PC-9 (cell line): ENCODE measurements at regions not wholly inside any gene's neighbourhood (a gene's known extent, or its start where the extent isn't known, plus 50 kb on each side); places are given as distances from the start of the nearest gene placed in this dataset.

ENCODE experiments used
- CTCF ChIP-seq: fragments of 200-600 bp; sonication (generic); conservative IDR thresholded peaks from 2 replicates; pipeline ENCODE4 v1.6.1; 2017; ENCODE audit warnings: mixed run types, antibody characterized with exemption, mild to moderate bottlenecking, moderate library complexity
- EZH2 ChIP-seq: fragments of 200-600 bp; sonication (generic); IDR thresholded peaks from 2 replicates; pipeline ENCODE4 v1.8.0; 2017; ENCODE audit warnings: antibody characterized with exemption, low read depth

GRCh38 chr1:112797224-112797623 is 82.1 kb upstream of the PPM1J start:
- no peak for TF ChIP-seq EZH2
- no peak for TF ChIP-seq CTCF
